ENCODE measurements at regions not wholly inside any gene's neighbourhood (a gene's known extent, or its start where the extent isn't known, plus 50 kb on each side); places are given as distances from the start of the nearest gene placed in this dataset.

- no peaks in the 10 kb centered on the region for H3K27me3 ChIP-seq (ENCODE audit: insufficient read depth, low read length)
- WGBS, result 94% methylated on average over 8 of the region's 8 CpGs
- H3K36me3 ChIP-seq (ENCODE audit: insufficient read depth, low read length), result no peaks in the 10 kb centered on the region
- no peak overlapping the region for H3K27ac ChIP-seq (ENCODE audit: low read depth, low read length)
- H3K9ac ChIP-seq (ENCODE audit: low read depth, low read length), result no peak overlapping the region
- no peak overlapping the region for H3K4me3 ChIP-seq (ENCODE audit: low read length)
- no peaks in the 10 kb centered on the region for H3K4me1 ChIP-seq (ENCODE audit: insufficient read depth, low read length)
- peaks cover 7% of the 10 kb centered on the region; the same call in 1 of the 2 replicates for H3K9me3 ChIP-seq (ENCODE audit: insufficient read depth, low read depth, low read length)
These were observed 109.9 kb upstream of the FOXC1 start for GRCh38 chr6:1499777-1500176.

DNA sequence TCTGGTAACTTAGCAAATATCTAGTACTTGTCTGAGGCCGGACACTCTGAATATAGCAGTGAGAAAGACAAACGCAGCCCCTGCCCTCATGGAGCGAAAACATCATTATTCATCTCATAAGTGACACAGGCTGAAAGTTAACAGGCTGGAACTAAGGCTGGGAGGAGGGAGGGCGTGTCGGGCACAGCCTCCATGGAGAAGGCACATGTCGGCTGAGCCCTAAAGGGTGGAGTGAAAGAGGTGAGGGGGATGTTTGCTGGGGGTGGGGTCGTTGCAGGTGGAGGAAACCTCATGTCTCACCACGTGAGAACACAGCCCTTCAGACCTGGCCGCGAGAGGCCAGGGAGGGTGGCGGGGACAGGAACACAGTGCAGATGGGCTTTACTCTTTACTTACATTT, 108.8 kb upstream of the FOXC1 start:
- WGBS, result 90% methylated on average over 11 of the region's 11 CpGs
- Histone ChIP-seq H3K9ac (ENCODE audit: low read depth, low read length) (no peak overlapping the region), H3K4me1 (ENCODE audit: insufficient read depth, low read length) (no peaks in the 10 kb centered on the region), H3K4me3 (ENCODE audit: low read length) (no peak overlapping the region), H3K36me3 (ENCODE audit: insufficient read depth, low read length) (no peaks in the 10 kb centered on the region), H3K9me3 (ENCODE audit: insufficient read depth, low read depth, low read length) (peaks cover 5% of the 10 kb centered on the region; the same call in 1 of the 2 replicates), H3K27me3 (ENCODE audit: insufficient read depth, low read length) (no peaks in the 10 kb centered on the region), H3K27ac (ENCODE audit: low read depth, low read length) (no peak overlapping the region)

DNA sequence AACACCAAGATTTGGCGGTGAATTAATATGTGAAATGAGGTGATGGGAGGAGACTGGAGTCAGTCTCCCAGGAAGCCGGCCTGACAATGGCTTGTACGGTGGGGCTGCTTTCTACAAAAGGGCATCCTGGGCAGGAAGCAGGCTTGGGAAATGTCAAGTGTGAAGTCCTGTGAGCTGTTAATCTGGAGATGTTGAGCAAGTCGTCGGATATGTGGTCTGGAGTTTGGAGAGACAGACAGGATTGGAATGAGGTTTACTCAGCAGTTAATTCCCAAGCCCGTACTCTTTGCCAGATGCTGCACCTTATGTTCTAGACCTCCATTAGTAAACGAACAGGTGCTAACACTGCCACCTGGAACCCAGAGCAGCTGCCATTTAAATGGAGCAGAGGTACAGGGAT, 107.7 kb upstream of the FOXC1 start:
- Histone ChIP-seq H3K36me3 (ENCODE audit: insufficient read depth, low read length) (no peaks in the 10 kb centered on the region), H3K9ac (ENCODE audit: low read depth, low read length) (no peak overlapping the region), H3K27ac (ENCODE audit: low read depth, low read length) (no peak overlapping the region), H3K4me3 (ENCODE audit: low read length) (no peak overlapping the region), H3K27me3 (ENCODE audit: insufficient read depth, low read length) (no peaks in the 10 kb centered on the region), H3K4me1 (ENCODE audit: insufficient read depth, low read length) (no peaks in the 10 kb centered on the region), H3K9me3 (ENCODE audit: insufficient read depth, low read depth, low read length) (no peaks in the 10 kb centered on the region)
- 92% methylated on average over 7 of the region's 7 CpGs for WGBS

- 70% methylated on average over 2 of the region's 3 CpGs for WGBS
These were observed 105.9 kb upstream of the FOXC1 start for GRCh38 chr6:1503811-1504210.

GRCh38 chr6:1504465-1504864, 105.2 kb upstream of the FOXC1 start:
- H3K27me3 ChIP-seq (ENCODE audit: insufficient read depth, low read length), result no peaks in the 10 kb centered on the region
- H3K36me3 ChIP-seq (ENCODE audit: insufficient read depth, low read length), result no peaks in the 10 kb centered on the region
- no peak overlapping the region for H3K27ac ChIP-seq (ENCODE audit: low read depth, low read length)
- H3K4me1 ChIP-seq (ENCODE audit: insufficient read depth, low read length), result no peaks in the 10 kb centered on the region
- no peaks in the 10 kb centered on the region for H3K9me3 ChIP-seq (ENCODE audit: insufficient read depth, low read depth, low read length)
- H3K9ac ChIP-seq (ENCODE audit: low read depth, low read length), result no peak overlapping the region
- WGBS, result 87% methylated on average over 10 of the region's 10 CpGs
- no peak overlapping the region for H3K4me3 ChIP-seq (ENCODE audit: low read length)

More at GRCh38 chr6:1503811-1504210, 105.9 kb upstream of the FOXC1 start:
- H3K9me3 ChIP-seq (ENCODE audit: insufficient read depth, low read depth, low read length), result no peaks in the 10 kb centered on the region
- no peaks in the 10 kb centered on the region for H3K36me3 ChIP-seq (ENCODE audit: insufficient read depth, low read length)
- H3K27ac ChIP-seq (ENCODE audit: low read depth, low read length), result no peak overlapping the region
- no peaks in the 10 kb centered on the region for H3K4me1 ChIP-seq (ENCODE audit: insufficient read depth, low read length)
- no peaks in the 10 kb centered on the region for H3K27me3 ChIP-seq (ENCODE audit: insufficient read depth, low read length)
- no peak overlapping the region for H3K9ac ChIP-seq (ENCODE audit: low read depth, low read length)
- no peak overlapping the region for H3K4me3 ChIP-seq (ENCODE audit: low read length)

DNA sequence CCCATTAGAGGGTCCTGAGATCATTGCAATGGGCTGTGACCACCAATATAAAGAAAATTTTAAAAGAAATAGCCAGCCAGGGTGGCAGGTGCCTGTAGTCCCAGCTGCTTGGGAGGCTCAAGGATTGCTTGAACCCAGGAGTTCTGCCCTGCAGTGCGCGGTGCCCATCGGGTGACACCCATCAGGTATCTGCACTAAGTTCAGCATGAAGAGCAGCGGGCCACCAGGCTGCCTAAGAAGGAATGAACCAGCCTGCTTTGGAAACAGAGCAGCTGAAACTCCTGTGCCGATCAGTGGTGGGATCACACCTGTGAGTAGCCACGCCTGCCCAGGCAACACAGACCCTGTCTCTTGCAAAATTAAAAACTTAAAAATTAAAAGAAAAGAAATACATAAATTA, 102.5 kb upstream of the FOXC1 start:
- WGBS, result 96% methylated on average over 5 of the region's 6 CpGs
- Histone ChIP-seq H3K4me1 (ENCODE audit: insufficient read depth, low read length) (peaks cover 4% of the 10 kb centered on the region; the same call in 1 of the 2 replicates), H3K27me3 (ENCODE audit: insufficient read depth, low read length) (no peaks in the 10 kb centered on the region), H3K9ac (ENCODE audit: low read depth, low read length) (no peak overlapping the region), H3K27ac (ENCODE audit: low read depth, low read length) (no peak overlapping the region), H3K36me3 (ENCODE audit: insufficient read depth, low read length) (no peaks in the 10 kb centered on the region), H3K4me3 (ENCODE audit: low read length) (no peak overlapping the region), H3K9me3 (ENCODE audit: insufficient read depth, low read depth, low read length) (no peaks in the 10 kb centered on the region)

GRCh38 chr6:1509241-1509640, 100.5 kb upstream of the FOXC1 start:
- WGBS, result 88% methylated on average over 4 of the region's 4 CpGs
- peaks cover 13% of the 10 kb centered on the region; the same call in 1 of the 2 replicates for H3K4me1 ChIP-seq (ENCODE audit: insufficient read depth, low read length)
- no peaks in the 10 kb centered on the region for H3K27me3 ChIP-seq (ENCODE audit: insufficient read depth, low read length)
- H3K27ac ChIP-seq (ENCODE audit: low read depth, low read length), result no peak overlapping the region
- H3K9ac ChIP-seq (ENCODE audit: low read depth, low read length), result no peak overlapping the region
- no peaks in the 10 kb centered on the region for H3K36me3 ChIP-seq (ENCODE audit: insufficient read depth, low read length)
- no peak overlapping the region for H3K4me3 ChIP-seq (ENCODE audit: low read length)
- H3K9me3 ChIP-seq (ENCODE audit: insufficient read depth, low read depth, low read length), result no peaks in the 10 kb centered on the region

GRCh38 chr6:1510239-1510638, 99.5 kb upstream of the FOXC1 start:
- H3K9me3 ChIP-seq (ENCODE audit: insufficient read depth, low read depth, low read length), result no peaks in the 10 kb centered on the region
- no peak overlapping the region for H3K4me3 ChIP-seq (ENCODE audit: low read length)
- peaks cover 13% of the 10 kb centered on the region; the same call in 1 of the 2 replicates for H3K4me1 ChIP-seq (ENCODE audit: insufficient read depth, low read length)
- 50% methylated on average over 2 of the region's 3 CpGs for WGBS
- H3K9ac ChIP-seq (ENCODE audit: low read depth, low read length), result no peak overlapping the region
- no peak overlapping the region for H3K27ac ChIP-seq (ENCODE audit: low read depth, low read length)
- no peaks in the 10 kb centered on the region for H3K27me3 ChIP-seq (ENCODE audit: insufficient read depth, low read length)
- no peaks in the 10 kb centered on the region for H3K36me3 ChIP-seq (ENCODE audit: insufficient read depth, low read length)

- Histone ChIP-seq H3K9me3 (ENCODE audit: insufficient read depth, low read depth, low read length) (no peaks in the 10 kb centered on the region), H3K4me1 (ENCODE audit: insufficient read depth, low read length) (peaks cover 13% of the 10 kb centered on the region; the same call in 1 of the 2 replicates), H3K4me3 (ENCODE audit: low read length) (no peak overlapping the region), H3K27me3 (ENCODE audit: insufficient read depth, low read length) (no peaks in the 10 kb centered on the region), H3K36me3 (ENCODE audit: insufficient read depth, low read length) (no peaks in the 10 kb centered on the region), H3K27ac (ENCODE audit: low read depth, low read length) (no peak overlapping the region), H3K9ac (ENCODE audit: low read depth, low read length) (no peak overlapping the region)
- WGBS, result 91% methylated on average over 1 of the region's 3 CpGs
These were observed 96.4 kb upstream of the FOXC1 start for GRCh38 chr6:1513215-1513780.

DNA sequence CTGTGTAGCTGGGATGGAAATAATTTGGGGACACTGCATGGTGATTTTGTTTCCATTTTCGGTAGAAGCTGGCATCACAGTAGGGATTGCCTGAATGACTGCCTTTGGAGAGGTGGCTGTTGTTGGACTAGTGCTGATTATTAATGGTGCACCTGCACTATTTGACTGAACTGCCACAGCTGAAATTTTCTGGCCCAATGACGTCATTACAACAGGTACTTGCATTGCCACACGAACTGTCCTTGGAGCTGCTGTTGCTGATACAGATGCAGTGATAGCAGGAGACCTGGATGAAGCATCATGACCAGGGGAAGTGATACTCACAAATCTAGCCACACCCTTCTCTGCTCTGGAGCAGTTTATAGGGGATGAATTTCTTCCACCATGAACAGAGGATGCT, 95.6 kb upstream of the FOXC1 start:
- Histone ChIP-seq H3K27ac (ENCODE audit: low read depth, low read length) (no peak overlapping the region), H3K9ac (ENCODE audit: low read depth, low read length) (no peak overlapping the region), H3K27me3 (ENCODE audit: insufficient read depth, low read length) (no peaks in the 10 kb centered on the region), H3K4me3 (ENCODE audit: low read length) (no peak overlapping the region), H3K4me1 (ENCODE audit: insufficient read depth, low read length) (peaks cover 13% of the 10 kb centered on the region; the same call in 1 of the 2 replicates), H3K9me3 (ENCODE audit: insufficient read depth, low read depth, low read length) (no peaks in the 10 kb centered on the region), H3K36me3 (ENCODE audit: insufficient read depth, low read length) (no peaks in the 10 kb centered on the region)
- 89% methylated on average over 3 of the region's 3 CpGs for WGBS

DNA sequence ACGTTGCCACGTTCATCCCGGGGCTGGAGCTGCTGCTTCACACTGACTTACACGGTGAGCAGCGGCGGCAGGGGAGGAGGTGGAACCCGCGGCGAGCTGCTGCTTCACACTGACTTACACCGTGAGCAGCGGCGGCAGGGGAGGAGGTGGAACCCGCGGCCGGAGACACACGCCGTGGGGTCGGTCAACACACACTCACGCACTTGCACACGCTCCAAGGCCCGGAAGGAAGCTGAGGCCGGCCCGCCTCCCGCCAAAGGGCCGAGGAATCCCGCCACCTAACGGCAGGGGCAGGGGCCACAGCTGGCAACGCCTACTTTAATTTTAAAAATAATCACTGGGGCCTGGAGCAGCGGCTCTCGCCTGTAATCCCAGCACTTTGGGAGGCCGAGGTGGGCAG, 94.4 kb upstream of the FOXC1 start:
- peaks cover 12% of the 10 kb centered on the region; the same call in 1 of the 2 replicates for H3K4me1 ChIP-seq (ENCODE audit: insufficient read depth, low read length)
- no peak overlapping the region for H3K9ac ChIP-seq (ENCODE audit: low read depth, low read length)
- WGBS, result 89% methylated on average over 31 of the region's 31 CpGs
- H3K36me3 ChIP-seq (ENCODE audit: insufficient read depth, low read length), result no peaks in the 10 kb centered on the region
- no peaks in the 10 kb centered on the region for H3K27me3 ChIP-seq (ENCODE audit: insufficient read depth, low read length)
- H3K27ac ChIP-seq (ENCODE audit: low read depth, low read length), result no peak overlapping the region
- no peaks in the 10 kb centered on the region for H3K9me3 ChIP-seq (ENCODE audit: insufficient read depth, low read depth, low read length)
- H3K4me3 ChIP-seq (ENCODE audit: low read length), result no peak overlapping the region

GRCh38 chr6:1515781-1516180, 93.9 kb upstream of the FOXC1 start:
- Histone ChIP-seq H3K27me3 (ENCODE audit: insufficient read depth, low read length) (no peaks in the 10 kb centered on the region), H3K9me3 (ENCODE audit: insufficient read depth, low read depth, low read length) (no peaks in the 10 kb centered on the region), H3K4me1 (ENCODE audit: insufficient read depth, low read length) (peaks cover 9% of the 10 kb centered on the region; the same call in 1 of the 2 replicates), H3K36me3 (ENCODE audit: insufficient read depth, low read length) (no peaks in the 10 kb centered on the region), H3K27ac (ENCODE audit: low read depth, low read length) (no peak overlapping the region), H3K9ac (ENCODE audit: low read depth, low read length) (no peak overlapping the region), H3K4me3 (ENCODE audit: low read length) (no peak overlapping the region)
- 93% methylated on average over 4 of the region's 4 CpGs for WGBS
